A549 (cell line): ENCODE measurements at regions not wholly inside any gene's neighbourhood (a gene's known extent, or its start where the extent isn't known, plus 50 kb on each side); places are given as distances from the start of the nearest gene placed in this dataset.

ENCODE experiments used
- ATAC-seq, 2 experiments: fragments of 200-7000 bp in 1 of 2; fragments of >200 bp in 1 of 2; cut with Nextera tagmentation in 1 of 2; cut with Tn5 transposase in 1 of 2; 3 replicates each; pipeline versions ENCODE4 v1.8.0 to v1.9.1; 2018 to 2020; ENCODE audit warnings: mild to moderate bottlenecking in 1 of 2, moderate library complexity in 1 of 2
- CTCF ChIA-PET: fragments of 300-600 bp; sonication (Branson Sonifier 250); formaldehyde crosslinking; extraction: SDS; loops from one replicate; lab custom pipeline; 2021; ENCODE audit warnings: antibody characterized with exemption, inconsistent platforms; lab: Yijun Ruan, JAX
- POLR2A ChIA-PET: fragments of 350-600 bp; formaldehyde crosslinking; extraction: SDS; loops from one replicate; lab custom pipeline; 2021; ENCODE audit warnings: antibody characterized with exemption, inconsistent platforms; lab: Yijun Ruan, JAX
- DNase-seq, 2 experiments: peaks; one replicate each; pipeline versions ENCODE4 v3.0.0 to v3.0.0-alpha.2; 2011 to 2016; ENCODE audit warnings: low read depth in 1 of 2, low spot score in 1 of 2
- FAIRE-seq: peaks from 2 replicates; lab custom pipeline; 2011; peaks lifted over from hg19 to GRCh38; lab: Jason Lieb, UNC
- H3K27ac ChIP-seq, 2 experiments: fragments of >200 bp; sonication (Bioruptor Twin); formaldehyde crosslinking; 3 replicates each; pipeline ENCODE4 v1.5.1; 2016 to 2017
- H3K4me1 ChIP-seq: fragments of >200 bp; sonication (Bioruptor Twin); formaldehyde crosslinking; 3 replicates; pipeline ENCODE4 v1.6.1; 2016
- H3K4me2 ChIP-seq: fragments of >200 bp; sonication (Bioruptor Twin); formaldehyde crosslinking; 3 replicates; pipeline ENCODE4 v1.6.1; 2016
- H3K4me3 ChIP-seq: fragments of >200 bp; sonication (Bioruptor Twin); formaldehyde crosslinking; 3 replicates; pipeline ENCODE4 v1.5.1; 2016
- H3K9me3 ChIP-seq: fragments of >200 bp; sonication (Bioruptor Twin); formaldehyde crosslinking; 3 replicates; pipeline ENCODE4 v1.6.1; 2016
- ATOH8 ChIP-seq: fragments of 250-450 bp; sonication (Bioruptor Pico); IDR thresholded peaks from 2 replicates; pipeline ENCODE4 v1.5.0; 2020; ENCODE audit warnings: low read depth, mild to moderate bottlenecking, moderate library complexity
- CBX2 ChIP-seq: fragments of 200-600 bp; sonication (generic); IDR thresholded peaks from 2 replicates; pipeline ENCODE4 v1.6.1; 2016; ENCODE audit warnings: low read depth, mild to moderate bottlenecking, borderline replicate concordance
- CBX8 ChIP-seq: fragments of 200-600 bp; sonication (generic); IDR thresholded peaks from 2 replicates; pipeline ENCODE4 v1.6.1; 2016
- CEBPB ChIP-seq, 2 experiments: fragments of >200 bp in 1 of 2; sonication (Bioruptor Twin) in 1 of 2; formaldehyde crosslinking in 1 of 2; IDR thresholded peaks; 2 replicates each; pipeline ENCODE4 v1.6.1; 2012 to 2016
- CHD2 ChIP-seq: fragments of 150-350 bp; IDR thresholded peaks from 2 replicates; pipeline ENCODE4 v1.6.1; 2014; ENCODE audit warnings: low read length; ENCODE audit not compliant: partially characterized antibody
- CHD4 ChIP-seq: fragments of 200-600 bp; sonication (generic); IDR thresholded peaks from 2 replicates; pipeline ENCODE4 v1.6.1; 2016; ENCODE audit warnings: antibody characterized with exemption, mild to moderate bottlenecking, borderline replicate concordance
- FOSL2 ChIP-seq, 2 experiments: fragments of 450-650 bp in 1 of 2; fragments of >200 bp in 1 of 2; sonication (Bioruptor Twin) in 1 of 2; formaldehyde crosslinking; IDR thresholded peaks; 2 replicates each; pipeline versions ENCODE4 v1.5.0 to v1.6.1; 2016 to 2020; ENCODE audit warnings: mild to moderate bottlenecking in 1 of 2, moderate library complexity in 1 of 2
- HEYL ChIP-seq: fragments of 250-450 bp; sonication (Bioruptor Pico); IDR thresholded peaks from 2 replicates; pipeline ENCODE4 v1.8.0; 2021; ENCODE audit warnings: mild to moderate bottlenecking, moderate library complexity
- KDM1A ChIP-seq: fragments of 200-600 bp; sonication (generic); IDR thresholded peaks from 2 replicates; pipeline ENCODE4 v1.6.1; 2016; ENCODE audit warnings: low read depth, mild to moderate bottlenecking
- KDM5A ChIP-seq: fragments of 200-600 bp; sonication (generic); IDR thresholded peaks from 2 replicates; pipeline ENCODE4 v1.6.1; 2016; ENCODE audit warnings: antibody characterized with exemption, mild to moderate bottlenecking
- MAZ ChIP-seq: fragments of 150-350 bp; IDR thresholded peaks from 2 replicates; pipeline ENCODE4 v1.6.1; 2014; ENCODE audit warnings: antibody characterized with exemption, low read depth, low read length, borderline replicate concordance
- MYC ChIP-seq: IDR thresholded peaks from 2 replicates; pipeline ENCODE4 v1.6.1; 2012; ENCODE audit warnings: mild to moderate bottlenecking, inconsistent platforms, low read length, improper control_type of control experiment, borderline replicate concordance
- NPAS2 ChIP-seq: fragments of 250-450 bp; sonication (Bioruptor Pico); IDR thresholded peaks from 2 replicates; pipeline ENCODE4 v1.8.0; 2022; ENCODE audit warnings: mild to moderate bottlenecking, moderate library complexity, borderline replicate concordance
- RCOR1 ChIP-seq: fragments of 150-350 bp; IDR thresholded peaks from 2 replicates; pipeline ENCODE4 v1.6.1; 2014; ENCODE audit warnings: antibody characterized with exemption, low read length, low read depth
- REST ChIP-seq: fragments of 200-600 bp; sonication (generic); IDR thresholded peaks from 2 replicates; pipeline ENCODE4 v1.6.1; 2016; ENCODE audit warnings: antibody characterized with exemption, mild to moderate bottlenecking, moderate library complexity
- RFX5 ChIP-seq: fragments of 450-650 bp; IDR thresholded peaks from 2 replicates; pipeline ENCODE4 v1.7.1; 2014; ENCODE audit warnings: antibody characterized with exemption, mild to moderate bottlenecking, moderate library complexity
- ZNF302 ChIP-seq: fragments of 250-450 bp; sonication (Bioruptor Pico); IDR thresholded peaks from 2 replicates; pipeline ENCODE4 v1.9.0; 2021; ENCODE audit warnings: inconsistent platforms, mild to moderate bottlenecking, moderate library complexity
- WGBS: methylation state at CpG from one replicate; pipeline ENCODE4 v1.1.6; 2017; ENCODE audit errors: missing lambda C conversion rate; 5-methylcytosine and 5-hydroxymethylcytosine counted together
- TF ChIP-seq, protein P1 (sequence below): fragments of 150-350 bp; IDR thresholded peaks from 2 replicates; pipeline ENCODE4 v1.6.1; 2014; ENCODE audit warnings: low read depth, mild to moderate bottlenecking, low read length

DNA sequence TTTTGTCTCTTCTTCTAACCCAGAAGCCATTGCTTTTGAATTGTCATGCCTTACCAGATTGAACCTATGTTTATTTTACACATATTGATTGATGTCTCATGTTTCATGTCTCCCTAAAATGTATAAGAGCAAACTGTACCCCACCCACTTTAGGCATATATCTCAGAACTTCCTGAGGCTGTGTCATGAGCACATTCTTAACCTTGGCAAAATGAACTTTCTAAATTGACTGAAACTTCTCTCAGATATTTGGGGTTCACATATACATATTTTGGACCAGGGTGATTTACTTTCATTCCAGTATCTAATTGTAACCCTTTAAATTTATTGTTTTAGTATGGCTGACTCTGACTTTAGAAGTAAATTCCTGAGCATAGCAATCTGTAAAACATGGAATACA lies 723.9 kb upstream of the PCDH20 start (continued):
- TF ChIP-seq CHD4 (no peak), KDM5A (no peak)

DNA sequence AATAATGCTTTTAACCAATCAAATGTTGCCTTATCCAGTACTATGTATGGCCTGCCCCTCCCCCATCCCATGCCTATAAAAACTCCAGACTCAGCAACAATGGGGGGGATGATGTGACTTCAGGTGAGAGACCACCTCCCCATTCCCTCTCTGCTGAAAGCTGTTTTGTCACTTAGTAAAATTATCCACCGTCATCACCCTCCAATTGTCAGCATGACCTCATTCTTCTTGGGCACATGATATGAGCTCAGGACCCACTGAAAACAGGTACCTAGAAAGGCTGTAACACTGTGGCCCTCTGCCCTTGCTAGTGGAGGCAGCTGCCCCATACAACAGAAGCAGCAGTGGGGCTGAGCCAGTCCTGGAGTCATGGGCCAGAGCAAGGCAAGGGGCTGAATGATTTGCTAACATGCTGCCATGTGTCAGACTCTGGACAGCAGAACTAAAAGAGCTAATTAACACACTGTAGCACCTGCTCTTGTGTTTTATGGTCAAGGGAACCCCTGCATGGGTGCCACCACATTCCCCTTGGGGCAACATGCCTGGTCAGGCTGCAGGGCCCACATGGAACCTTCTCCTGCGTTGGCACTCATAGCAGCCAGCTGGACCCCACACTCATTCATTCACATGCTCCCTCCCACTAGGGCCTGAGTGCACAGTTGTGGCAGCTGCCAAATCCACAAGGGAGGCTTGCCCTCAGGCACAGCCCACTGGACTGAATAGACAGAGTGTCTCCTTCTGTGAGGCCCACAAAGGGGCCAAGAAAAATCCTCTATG lies 722.2 kb upstream of the PCDH20 start:
- CTCF ChIA-PET, result no interaction called here
- H3K4me2 ChIP-seq, result no peak overlapping the region
- no peak overlapping the region for H3K4me3 ChIP-seq
- no peaks in the 10 kb centered on the region for H3K4me1 ChIP-seq
- ATAC-seq (no peak), FAIRE-seq (no peak), DNase-seq (no peak)
- no peak overlapping the region for H3K27ac ChIP-seq
- 43% methylated on average over 1 of the region's 2 CpGs for WGBS
- POLR2A ChIA-PET, result no interaction called here
- H3K9me3 ChIP-seq, result no peaks in the 10 kb centered on the region
- TF ChIP-seq ZNF302 (CRISPR knock-in tag), result no peak
- TF ChIP-seq, protein P1, sequence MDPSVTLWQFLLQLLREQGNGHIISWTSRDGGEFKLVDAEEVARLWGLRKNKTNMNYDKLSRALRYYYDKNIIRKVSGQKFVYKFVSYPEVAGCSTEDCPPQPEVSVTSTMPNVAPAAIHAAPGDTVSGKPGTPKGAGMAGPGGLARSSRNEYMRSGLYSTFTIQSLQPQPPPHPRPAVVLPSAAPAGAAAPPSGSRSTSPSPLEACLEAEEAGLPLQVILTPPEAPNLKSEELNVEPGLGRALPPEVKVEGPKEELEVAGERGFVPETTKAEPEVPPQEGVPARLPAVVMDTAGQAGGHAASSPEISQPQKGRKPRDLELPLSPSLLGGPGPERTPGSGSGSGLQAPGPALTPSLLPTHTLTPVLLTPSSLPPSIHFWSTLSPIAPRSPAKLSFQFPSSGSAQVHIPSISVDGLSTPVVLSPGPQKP, result no peak

DNA sequence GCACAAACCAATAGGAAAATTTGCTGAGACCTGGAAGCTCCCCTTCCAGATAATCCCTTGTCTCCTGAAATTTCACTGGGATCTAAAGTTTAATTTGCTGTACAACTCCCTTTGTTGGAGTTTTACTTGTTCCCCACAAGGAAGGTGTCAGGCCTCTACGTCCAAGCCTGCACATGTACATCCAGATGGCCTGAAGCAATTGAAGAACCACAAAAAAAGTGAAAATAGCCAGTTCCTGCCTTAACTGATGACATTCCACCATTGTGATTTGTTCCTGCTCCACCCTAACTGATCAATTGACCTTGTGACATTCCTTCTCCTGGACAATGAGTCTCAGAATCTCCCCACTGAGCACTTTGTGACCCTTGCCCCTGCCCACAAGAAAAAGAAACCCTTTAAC lies 716.0 kb upstream of the PCDH20 start:
- POLR2A ChIA-PET, result no interaction called here
- Histone ChIP-seq H3K27ac (no peak overlapping the region), H3K9me3 (no peaks in the 10 kb centered on the region), H3K4me3 (no peak overlapping the region), H3K4me2 (no peak overlapping the region), H3K4me1 (no peaks in the 10 kb centered on the region)
- no peak for FAIRE-seq
- DNase-seq, result no peak
- WGBS, result 0% methylated on average over 1 of the region's 1 CpG
- no peak for ATAC-seq
- CTCF ChIA-PET, result interaction anchor here (1.0 kb wide), 1 partner anchor 12 kb away, joined by 4 read pairs; no protein-coding TSS in a partner anchor
- TF ChIP-seq ATOH8 (CRISPR knock-in tag) (no peak), CBX2 (no peak), KDM1A (no peak), CHD2 (no peak), RFX5 (no peak), CEBPB (IDR thresholded peaks at IDR 0.05) (no peak), MYC (no peak), HEYL (CRISPR knock-in tag) (no peak), REST (no peak), FOSL2 (IDR thresholded peaks at IDR 0.05) (no peak), FOSL2 (CRISPR knock-in tag; IDR thresholded peaks at IDR 0.05) (no peak), CBX8 (no peak), MAZ (no peak), RCOR1 (no peak), NPAS2 (CRISPR knock-in tag) (no peak)
- TF ChIP-seq, all 56 proteins: peak for 0
